NCI-H2196 treated with DMSO at 0.1 percent for 48 hours (cell line): ENCODE measurements at regions not wholly inside any gene's neighbourhood (a gene's known extent, or its start where the extent isn't known, plus 50 kb on each side); places are given as distances from the start of the nearest gene placed in this dataset.

Source experiments
- DNase-seq: peaks from one replicate; lab custom pipeline; 2025; ENCODE audit not compliant: unreplicated experiment; lab: John Stamatoyannopoulos, UW

DNA sequence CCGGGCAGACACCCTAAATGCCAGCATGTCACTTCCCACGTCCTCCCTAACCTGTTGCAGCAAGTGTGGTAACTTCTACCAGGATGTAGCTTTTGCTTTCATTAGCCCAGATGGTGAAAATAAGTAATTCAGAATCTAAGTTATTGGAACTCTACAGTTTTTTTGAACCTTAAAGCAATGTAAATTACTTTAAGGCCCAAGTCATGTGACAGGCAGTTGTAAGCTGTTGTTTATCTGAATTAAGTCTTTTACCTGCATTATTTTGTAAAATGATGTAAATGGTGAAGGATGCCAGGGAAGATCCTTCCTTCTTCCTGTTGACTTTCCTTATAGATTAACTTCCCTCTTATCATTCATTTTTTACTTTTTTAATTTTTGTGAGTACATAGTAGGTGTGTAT lies 670.2 kb downstream of the SEMA5A start:
- DNase-seq, result no peak

DNA sequence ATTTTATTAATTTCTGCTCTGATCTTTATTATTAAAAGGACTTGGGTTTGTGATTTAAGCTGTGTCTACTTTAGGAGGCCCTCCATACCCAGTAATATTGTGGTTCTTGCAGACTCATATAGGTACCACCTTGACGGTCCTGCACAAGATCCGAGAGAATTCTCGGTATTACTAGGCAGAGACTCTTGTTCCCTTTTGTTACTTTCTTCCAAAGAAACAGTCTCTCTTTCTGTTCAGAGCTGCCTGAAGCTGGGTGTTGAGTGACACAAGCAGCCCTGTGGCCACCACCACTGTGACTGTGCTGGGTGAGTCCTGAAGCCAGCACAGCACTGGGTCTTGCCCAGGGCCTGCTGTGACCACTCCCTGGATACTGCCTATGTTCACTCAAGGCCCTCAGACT lies 666.6 kb downstream of the SEMA5A start:
- no peak for DNase-seq

DNA sequence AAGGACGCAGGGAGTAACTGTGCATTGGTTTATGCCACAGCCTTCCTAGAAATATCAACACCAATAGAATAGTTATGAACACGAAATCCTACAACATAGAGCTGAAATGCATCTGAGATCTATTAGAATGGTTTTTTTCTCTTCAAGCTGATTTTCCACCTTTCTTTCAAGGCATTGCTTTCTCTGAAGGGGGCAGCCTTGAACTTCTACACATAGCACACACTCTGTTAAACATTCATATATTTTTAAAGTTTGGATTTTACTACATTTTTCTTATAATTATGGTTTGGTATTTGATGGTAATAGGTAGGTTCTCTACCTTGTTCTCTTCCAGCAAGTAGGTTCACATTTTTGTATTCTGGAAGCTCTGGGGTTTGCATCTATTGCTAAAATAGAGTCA lies 661.8 kb downstream of the SEMA5A start:
- no peak for DNase-seq

DNA sequence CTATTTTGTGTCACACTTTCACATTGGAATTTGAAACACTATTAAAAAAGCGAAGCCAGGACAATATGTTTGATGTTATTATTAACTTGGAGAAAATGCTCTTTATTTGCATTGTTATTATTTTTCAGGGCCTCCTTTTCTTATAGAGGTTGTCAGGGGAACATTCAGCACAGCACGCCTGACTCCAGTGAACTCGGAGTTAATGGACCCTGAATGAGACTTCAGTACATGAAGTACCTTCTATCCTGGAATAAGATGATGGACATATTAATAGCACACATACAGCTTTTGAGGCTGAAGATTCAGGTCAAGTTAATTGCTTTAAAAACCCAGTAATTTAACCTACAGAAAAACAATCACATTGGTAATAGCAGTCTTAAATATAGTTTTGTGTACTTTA lies 652.9 kb downstream of the SEMA5A start:
- no peak for DNase-seq

DNA sequence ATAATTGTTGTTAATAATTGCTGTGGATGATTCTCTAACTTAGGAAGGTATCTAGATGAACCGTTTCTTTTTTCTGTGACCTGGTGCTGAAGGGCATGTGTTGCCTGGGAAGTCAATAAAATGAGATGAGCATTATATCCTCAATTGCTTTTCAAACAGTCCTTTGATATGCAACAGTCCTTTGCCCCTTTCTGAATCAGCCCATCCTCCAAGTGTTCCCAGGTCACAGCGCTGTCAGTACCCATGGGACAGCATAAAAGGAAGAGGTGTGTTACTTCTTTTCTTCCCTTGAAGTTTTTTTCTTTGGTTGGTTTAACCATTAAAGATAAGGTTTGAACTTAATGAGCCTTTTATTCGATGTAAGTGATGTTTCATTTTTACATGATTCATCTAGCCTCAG lies 651.8 kb downstream of the SEMA5A start:
- no peak for DNase-seq

DNA sequence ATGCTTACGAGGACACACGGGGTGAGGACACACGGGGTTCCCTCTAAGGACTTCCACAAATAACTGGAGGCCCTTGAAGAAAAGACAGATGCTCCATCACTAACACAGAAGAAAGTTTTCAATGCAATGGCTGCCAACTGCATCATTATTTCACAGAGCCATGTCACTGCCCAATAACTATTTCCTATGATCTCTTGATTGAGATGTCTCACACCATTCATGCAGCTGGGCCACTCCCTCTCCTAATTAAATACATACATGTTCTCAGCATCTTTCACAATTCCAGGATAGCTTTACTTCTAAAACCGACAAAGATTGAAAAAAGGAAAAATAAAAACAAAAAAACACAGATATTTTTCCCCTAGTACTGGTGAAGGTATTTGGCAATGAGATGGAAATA lies 650.8 kb downstream of the SEMA5A start:
- DNase-seq, result no peak

DNA sequence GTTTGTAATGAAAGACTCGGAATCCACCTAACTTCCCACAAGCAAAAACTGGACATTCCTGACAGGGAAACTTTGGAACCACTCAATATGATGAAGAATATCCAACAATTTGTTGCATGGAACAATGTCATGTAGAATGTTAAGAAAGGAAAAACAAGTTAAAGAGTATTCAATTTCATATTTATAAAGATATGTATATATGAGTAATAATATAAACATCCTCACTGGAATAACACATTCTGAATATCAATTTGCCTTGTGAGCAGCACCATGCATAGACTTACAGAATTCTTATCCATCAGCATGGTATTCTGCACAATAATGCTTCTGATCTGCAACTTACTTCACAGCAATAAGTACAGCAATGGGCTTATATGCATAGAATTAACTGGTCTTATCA lies 650.3 kb downstream of the SEMA5A start:
- no peak for DNase-seq

DNA sequence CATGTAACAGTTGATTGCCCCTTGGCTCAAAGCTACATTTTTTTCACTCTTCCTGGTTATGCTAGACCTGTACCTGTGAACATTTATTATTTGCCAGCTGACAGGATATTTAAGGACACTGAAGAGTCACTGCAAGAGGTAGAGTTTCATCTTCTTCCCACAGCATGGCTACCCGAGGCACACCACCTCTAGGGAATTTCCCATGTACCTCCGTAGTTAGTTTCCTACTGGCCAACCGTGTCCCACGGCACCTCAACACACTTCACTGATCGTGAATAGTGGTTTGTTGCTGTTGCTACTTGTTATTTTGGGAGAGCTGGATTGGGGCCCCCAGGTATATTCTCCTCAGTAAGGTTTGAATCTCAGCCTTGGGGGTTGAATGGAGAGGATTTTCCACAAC lies 648.6 kb downstream of the SEMA5A start:
- no peak for DNase-seq

DNA sequence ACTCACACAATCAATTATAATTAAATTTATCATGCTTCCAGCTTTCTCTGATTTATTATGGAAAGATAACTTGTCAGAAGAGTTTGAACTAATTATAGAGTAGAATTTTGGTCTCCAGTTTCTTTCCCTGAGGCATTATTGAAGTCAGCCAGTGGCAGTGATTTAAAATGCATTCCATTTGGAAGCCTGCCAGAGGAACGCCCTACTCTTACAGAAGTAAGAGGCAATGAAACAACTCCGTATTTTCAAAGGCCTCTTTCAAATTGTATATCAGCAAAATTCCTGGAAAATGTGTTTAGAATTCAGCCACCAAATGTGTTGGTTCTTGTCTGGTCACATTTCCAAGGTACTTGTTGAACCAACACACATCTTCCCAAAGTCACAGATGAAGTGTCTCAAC lies 640.9 kb downstream of the SEMA5A start:
- no peak for DNase-seq

DNA sequence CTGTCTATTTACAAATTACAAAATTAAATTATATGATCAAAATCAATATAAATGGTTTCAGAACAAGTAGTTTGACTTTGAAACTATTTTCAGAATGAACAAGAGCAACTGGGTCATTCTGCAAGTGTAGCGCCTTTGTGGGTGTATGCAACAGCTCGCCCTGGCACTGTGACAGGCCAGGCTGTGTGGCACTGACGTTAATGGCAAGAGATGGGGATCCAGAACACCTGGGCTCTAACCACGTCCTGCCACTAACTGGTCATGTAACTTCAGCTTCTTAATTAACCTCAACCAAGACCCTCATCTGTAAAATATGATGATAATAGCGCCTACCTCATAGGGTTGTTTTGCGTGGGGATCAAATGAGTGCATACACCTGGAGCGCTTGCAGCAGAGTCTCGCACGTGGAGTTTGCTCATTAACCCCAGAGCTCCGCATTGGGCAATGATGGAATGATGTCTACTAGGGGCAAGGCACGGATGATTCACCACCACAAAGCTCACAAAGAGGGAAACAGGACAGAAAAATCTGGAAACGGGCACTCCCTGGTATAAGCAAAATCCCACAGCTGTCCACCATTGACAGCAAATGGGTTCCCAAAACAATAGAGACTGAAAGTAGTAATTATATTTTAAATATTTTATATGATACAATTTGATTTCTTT lies 639.4 kb downstream of the SEMA5A start:
- DNase-seq, result no peak

DNA sequence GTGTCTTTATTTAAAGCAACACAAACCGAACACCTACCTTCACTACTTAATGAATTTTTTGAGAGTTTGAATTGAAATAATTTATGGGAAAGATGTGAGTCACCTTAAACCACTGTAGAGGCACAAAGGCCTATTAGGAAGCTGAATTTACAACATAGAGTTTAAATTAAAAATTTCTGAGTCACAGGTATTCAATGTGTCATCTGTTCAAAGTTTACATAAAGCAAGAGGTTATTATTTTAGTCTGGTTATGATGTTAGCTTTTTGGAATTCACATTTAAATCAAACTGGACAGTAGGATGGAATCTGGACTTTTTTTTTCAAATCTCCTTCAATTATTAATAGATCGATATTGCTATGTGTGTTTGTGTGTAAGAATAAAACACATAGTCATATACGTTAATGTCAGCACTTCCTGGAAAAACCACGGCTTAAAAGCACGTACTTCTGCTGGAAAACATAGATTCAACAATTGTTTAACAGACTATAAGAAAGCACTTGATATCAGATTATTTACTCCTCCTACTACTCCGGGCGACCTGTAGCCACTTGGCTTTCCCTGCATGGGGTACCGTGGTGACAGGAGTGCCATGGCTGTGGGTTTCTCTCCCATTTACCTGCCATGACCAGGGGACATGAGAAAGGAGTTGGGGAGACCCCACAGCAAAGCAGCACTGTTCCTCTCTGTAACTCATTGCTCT lies 638.6 kb downstream of the SEMA5A start:
- DNase-seq, result no peak

DNA sequence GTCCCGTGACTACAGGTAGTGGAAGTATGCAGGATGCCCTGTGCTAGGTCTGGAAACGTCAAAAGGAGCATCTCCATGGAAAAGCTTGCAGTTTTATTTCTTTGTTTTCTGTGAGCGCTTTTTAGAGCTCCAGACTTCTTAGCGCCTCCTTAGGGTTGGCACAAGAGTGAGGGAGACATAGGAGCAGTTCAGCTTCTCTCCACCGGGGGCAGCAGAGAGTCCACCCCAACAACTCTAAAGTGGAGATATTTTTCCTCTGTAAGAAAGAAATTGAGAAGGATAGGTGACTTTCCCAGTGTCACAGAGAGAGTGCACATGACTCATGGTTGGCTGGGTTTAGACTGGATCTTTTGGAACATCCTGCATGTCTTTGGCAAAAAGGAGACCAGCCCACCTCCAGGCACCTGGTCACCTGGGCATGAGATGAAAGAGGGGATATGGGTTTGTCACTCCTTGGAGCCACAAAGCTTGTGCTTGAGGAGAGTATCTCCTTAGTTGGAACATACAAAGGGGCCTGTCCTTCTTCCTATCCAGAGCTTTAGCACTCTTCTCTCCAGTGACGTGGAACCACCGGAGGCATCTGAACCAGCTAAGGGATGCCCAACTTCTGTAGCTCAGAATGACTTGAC lies 637.7 kb downstream of the SEMA5A start:
- no peak for DNase-seq

DNA sequence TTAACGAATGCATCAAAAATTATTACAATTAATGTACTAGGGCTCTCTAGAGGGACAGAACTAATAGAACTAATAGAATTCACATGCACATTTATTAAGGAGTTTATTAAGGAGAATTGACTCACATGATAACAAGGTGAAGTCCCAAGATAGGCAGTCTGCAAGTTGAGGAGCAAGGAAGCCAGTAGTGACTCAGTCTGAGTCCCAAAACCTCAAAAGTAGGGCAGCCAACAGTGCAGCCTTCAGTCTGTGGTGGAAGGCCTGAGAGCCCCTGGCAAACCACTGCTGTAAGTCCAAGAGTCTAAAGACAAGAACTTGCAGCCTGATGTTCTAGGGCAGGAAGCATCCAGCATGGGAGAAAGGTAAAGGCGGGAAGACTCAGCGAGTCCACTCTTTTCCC lies 633.8 kb downstream of the SEMA5A start:
- no peak for DNase-seq

DNA sequence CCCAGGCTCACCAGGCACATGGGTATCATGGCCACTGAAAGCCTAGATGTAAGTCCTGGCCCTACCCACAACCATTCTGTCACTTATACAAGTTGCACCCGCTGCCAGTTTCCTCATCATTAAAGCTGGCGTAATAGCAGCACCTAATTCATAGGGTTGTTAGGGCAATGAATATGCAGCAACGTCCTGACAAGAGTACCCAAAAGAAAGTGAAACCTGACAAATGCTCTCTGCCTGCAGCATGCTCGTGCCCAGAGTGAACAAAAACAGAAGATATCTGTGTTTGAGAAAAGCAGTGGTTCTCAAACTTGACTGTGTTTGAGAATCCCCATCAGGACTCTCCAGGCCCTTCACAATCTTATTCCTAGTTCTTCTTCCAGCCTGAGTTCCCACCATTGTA lies 632.4 kb downstream of the SEMA5A start:
- DNase-seq, result no peak

DNA sequence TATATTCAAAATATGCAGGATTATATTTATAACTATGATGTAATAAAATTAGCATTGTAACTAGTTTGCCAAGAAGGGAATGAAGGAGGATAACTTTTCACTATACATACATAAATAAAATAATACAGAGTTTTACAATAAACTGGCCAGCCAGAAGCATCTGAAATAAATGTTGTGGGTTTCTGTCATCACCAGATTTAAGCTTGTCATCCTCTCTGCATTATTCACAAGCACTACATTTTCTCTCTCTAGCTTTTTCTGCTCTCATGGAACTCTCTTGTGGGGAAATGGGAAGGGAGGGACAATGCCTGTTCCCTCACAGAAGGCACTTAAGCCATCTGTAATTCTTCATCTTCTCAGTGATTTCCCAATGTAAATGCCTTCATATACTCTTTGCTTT lies 626.8 kb downstream of the SEMA5A start:
- DNase-seq, result no peak

DNA sequence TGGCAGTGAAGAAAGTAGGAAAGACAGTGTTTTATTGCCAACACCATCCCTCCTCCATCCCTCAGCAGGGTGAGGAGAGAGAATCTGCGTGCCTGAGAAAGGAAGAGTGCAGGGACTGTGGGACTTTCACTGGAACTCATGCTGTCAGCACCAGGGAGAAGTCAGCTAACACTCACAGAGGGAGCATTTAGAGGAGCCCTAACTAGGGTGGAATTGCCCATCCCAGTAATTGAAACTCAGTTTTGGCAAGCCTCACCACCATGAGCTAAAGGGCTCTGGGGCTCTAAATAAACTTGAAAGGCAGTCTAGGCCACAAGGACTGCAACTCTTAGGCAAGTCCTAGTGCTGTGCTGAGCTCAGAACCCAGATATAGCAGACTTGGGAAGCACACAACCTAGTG lies 622.3 kb downstream of the SEMA5A start:
- DNase-seq, result no peak

DNA sequence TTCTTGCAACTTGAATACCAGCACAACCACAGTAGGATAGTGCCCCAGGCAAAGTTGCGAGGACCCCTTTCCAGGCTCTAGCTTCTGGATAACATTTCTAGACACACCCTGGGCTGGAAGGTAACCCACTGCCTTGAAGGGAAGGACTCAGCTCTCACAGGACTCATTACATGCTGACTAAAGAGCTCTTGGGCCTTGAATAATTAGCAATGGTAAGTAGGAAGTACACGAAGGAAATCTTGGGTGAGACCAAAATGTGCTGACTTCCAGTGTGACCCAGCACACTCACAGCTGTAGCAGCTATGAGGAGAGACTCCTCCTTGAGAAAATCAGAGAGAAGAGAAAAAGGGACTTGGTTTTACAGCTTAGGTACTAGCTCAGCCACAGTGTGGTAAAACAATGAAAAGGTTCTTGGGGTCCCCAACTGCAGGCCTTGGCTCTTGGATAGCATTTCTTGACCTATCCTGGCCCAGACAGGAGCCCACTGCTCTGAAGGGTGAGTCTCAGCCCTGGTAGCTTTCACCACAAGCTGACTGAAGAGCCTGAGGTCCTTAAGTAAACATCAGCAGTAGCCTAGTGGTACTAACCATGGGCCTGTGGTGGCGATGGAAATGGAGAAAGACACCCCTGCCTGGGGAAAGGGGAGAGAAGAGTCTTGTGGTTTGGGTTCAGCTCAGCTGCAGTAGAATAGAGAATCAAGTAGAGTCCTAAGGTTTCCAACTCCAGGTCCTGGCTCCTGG lies 621.7 kb downstream of the SEMA5A start:
- DNase-seq, result no peak

DNA sequence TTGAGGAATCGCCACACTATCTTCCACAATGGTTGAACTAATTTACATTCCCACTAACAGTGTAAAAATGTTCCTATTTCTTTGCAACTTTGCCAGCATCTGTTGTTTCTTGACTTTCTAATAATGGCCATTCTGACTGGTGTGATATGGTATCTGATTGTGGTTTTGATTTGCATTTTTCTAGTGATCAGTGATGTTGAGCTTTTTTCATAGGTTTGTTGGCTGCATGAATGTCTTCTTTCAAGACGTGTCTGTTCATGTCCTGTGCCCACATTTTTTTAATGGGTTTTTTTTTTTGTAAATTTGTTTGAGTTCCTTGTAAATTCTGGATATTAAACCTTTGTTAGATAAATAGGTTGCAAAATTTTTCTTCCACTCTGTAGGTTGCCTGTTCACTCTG lies 615.9 kb downstream of the SEMA5A start:
- no peak for DNase-seq

DNA sequence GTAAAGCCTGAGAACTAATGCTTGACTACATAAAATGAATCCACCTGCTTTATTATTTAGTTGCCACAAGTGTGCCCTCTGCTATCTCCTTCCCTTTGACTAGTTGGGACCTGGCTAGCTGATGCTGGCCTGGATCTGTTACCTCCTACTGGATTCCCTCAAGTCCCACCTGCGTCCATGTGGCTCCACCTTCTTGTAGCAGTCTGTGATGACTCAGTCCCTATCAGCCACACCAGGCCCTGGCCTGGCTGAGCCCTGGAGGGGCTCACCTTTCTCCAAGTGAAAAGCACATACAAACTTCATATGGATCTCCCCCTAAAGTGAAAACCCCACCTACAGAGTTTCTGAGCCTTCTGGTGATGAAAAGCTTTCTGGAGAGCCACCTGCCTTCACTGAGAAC lies 611.4 kb downstream of the SEMA5A start:
- no peak for DNase-seq

DNA sequence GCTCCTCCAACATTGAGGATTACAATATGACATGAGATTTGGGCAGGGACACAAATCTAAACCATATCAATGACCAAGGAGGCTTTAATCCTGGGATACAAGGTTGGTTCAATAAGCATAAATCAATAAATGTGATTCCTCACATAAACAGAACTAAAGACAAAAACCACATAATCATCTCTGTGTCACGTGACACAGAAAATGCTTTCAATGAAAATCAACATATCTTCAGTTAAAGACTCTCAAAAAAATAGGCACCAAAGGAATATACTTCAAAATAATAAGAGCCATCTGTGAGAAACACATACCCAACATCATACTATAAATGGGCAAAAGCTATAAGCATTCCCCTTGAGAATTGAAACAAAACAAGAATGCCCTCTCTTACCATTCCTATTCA lies 604.9 kb downstream of the SEMA5A start:
- DNase-seq, result no peak

DNA sequence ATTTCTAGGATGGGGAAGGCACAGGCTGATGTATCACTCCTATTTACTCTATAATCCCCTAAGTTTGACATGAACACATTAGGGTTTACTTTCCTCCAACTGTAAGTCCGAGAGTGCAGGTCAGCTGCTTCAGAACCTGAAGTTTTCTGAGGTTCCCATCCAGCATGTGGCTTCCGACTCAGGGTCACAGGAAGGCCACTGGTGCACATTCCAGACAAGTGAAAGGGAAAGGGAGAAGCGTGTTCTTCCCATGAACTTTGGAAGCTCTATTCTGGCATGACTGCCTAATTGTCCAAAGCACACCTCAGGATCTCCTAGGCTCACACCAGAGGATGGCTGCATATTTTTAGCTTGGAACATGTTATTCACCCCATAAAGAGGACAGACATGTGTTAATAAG lies 602.6 kb downstream of the SEMA5A start:
- no peak for DNase-seq

DNA sequence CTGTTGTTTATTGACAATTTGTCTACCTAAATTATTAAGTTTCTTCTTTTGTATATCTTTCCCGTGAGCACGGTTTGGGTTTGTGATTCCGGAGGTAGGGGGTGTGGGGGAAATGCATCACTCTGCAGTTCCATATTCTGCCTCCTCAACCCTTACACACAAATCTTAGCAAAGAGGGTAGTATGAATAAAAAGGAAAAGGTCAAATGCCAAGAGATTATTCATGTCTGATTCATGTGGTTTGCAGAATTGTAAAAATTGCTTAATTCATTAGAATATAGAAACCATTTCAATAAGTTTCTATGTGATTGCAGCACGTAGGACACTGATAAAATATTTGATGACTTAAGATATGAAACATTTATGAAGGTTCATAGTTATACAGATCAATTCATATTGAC lies 601.9 kb downstream of the SEMA5A start:
- no peak for DNase-seq
